OCI-LY1 (cell line): ENCODE measurements at regions not wholly inside any gene's neighbourhood (a gene's known extent, or its start where the extent isn't known, plus 50 kb on each side); places are given as distances from the start of the nearest gene placed in this dataset.

Experiments
- H2AFZ ChIP-seq: fragments of 200-600 bp; sonication (generic), shearing (Covaris generic); 2 replicates; pipeline ENCODE4 v1.6.0; 2014; ENCODE audit warnings: antibody characterized with exemption, mild to moderate bottlenecking, low read length
- H3F3A ChIP-seq: fragments of 200-600 bp; sonication (generic), shearing (Covaris generic); 2 replicates; pipeline ENCODE4 v1.6.0; 2014; ENCODE audit warnings: mild to moderate bottlenecking, antibody characterized with exemption, low read length, moderate library complexity; ENCODE audit not compliant: insufficient read depth
- H3K27ac ChIP-seq: fragments of 200-600 bp; sonication (generic); 2 replicates; pipeline ENCODE4 v1.5.1; 2014; ENCODE audit warnings: low read length, mixed run types, mild to moderate bottlenecking, low read depth; ENCODE audit not compliant: poor library complexity, severe bottlenecking
- H3K27me3 ChIP-seq: fragments of 200-600 bp; sonication (generic); 2 replicates; pipeline ENCODE4 v1.6.0; 2014; ENCODE audit warnings: antibody characterized with exemption, mild to moderate bottlenecking, low read length, moderate library complexity; ENCODE audit not compliant: insufficient read depth
- H3K36me3 ChIP-seq: fragments of 200-600 bp; sonication (generic); 2 replicates; pipeline ENCODE4 v1.6.1; 2014; ENCODE audit warnings: mild to moderate bottlenecking, antibody characterized with exemption, low read length, moderate library complexity, mixed read lengths; ENCODE audit not compliant: insufficient read depth
- H3K4me1 ChIP-seq: fragments of 200-600 bp; sonication (generic); 2 replicates; pipeline ENCODE4 v1.5.1; 2014; ENCODE audit warnings: mild to moderate bottlenecking, low read length, moderate library complexity; ENCODE audit not compliant: insufficient read depth, severe bottlenecking
- H3K4me2 ChIP-seq: fragments of 200-600 bp; sonication (generic), shearing (Covaris generic); 2 replicates; pipeline ENCODE4 v1.6.1; 2014; ENCODE audit warnings: low read length
- H3K4me3 ChIP-seq: fragments of 200-600 bp; sonication (generic); 2 replicates; pipeline ENCODE4 v1.5.1; 2014; ENCODE audit warnings: low read length, low read depth, mild to moderate bottlenecking, mixed read lengths; ENCODE audit not compliant: poor library complexity, severe bottlenecking
- H3K79me2 ChIP-seq: fragments of 200-600 bp; shearing (Covaris generic); 2 replicates; pipeline ENCODE4 v1.6.1; 2016; ENCODE audit warnings: mixed run types, low read length, mixed read lengths; ENCODE audit not compliant: insufficient read depth
- H3K9ac ChIP-seq: fragments of 200-600 bp; sonication (generic), shearing (Covaris generic); 2 replicates; pipeline ENCODE4 v1.6.1; 2014; ENCODE audit warnings: mild to moderate bottlenecking, low read length, mixed read lengths
- H3K9me2 ChIP-seq: fragments of 200-600 bp; sonication (generic), shearing (Covaris generic); 2 replicates; pipeline ENCODE4 v1.6.1; 2014; ENCODE audit warnings: low read depth, mild to moderate bottlenecking, low read length, mixed read lengths
- H3K9me3 ChIP-seq: fragments of 200-600 bp; shearing (Covaris generic); 2 replicates; pipeline ENCODE4 v1.6.1; 2014; ENCODE audit warnings: low read length, mixed read lengths
- H4K20me1 ChIP-seq: fragments of 200-600 bp; sonication (generic), shearing (Covaris generic); 2 replicates; pipeline ENCODE4 v1.6.0; 2016; ENCODE audit warnings: mild to moderate bottlenecking, low read length; ENCODE audit not compliant: insufficient read depth
- CTCF ChIP-seq: fragments of 200-600 bp; sonication (generic), shearing (Covaris generic); IDR thresholded peaks from 2 replicates; pipeline ENCODE4 v1.5.1; 2017; ENCODE audit warnings: mild to moderate bottlenecking, antibody characterized with exemption, low read length, moderate library complexity, mixed read lengths
- EZH2 ChIP-seq: fragments of 200-600 bp; sonication (generic), shearing (Covaris generic); IDR thresholded peaks from 2 replicates; pipeline ENCODE4 v1.8.0; 2017; ENCODE audit warnings: borderline replicate concordance, mixed run types, mild to moderate bottlenecking, antibody characterized with exemption, low read length, moderate library complexity, mixed read lengths

GRCh38 chr13:61258185-61258584 is 157.5 kb downstream of the PCDH20 start:
- Histone ChIP-seq H3K9me2 (no peaks in the 10 kb centered on the region), H3K79me2 (no peaks in the 10 kb centered on the region), H4K20me1 (no peaks in the 10 kb centered on the region), H3F3A (no peaks in the 10 kb centered on the region), H3K4me1 (no peaks in the 10 kb centered on the region), H3K27ac (no peak overlapping the region), H3K27me3 (no peaks in the 10 kb centered on the region), H3K4me2 (no peak overlapping the region), H3K9me3 (no peaks in the 10 kb centered on the region), H3K9ac (no peak overlapping the region), H3K4me3 (no peak overlapping the region), H2AFZ (no peak overlapping the region), H3K36me3 (no peaks in the 10 kb centered on the region)
- TF ChIP-seq EZH2: no peak
- no peak for TF ChIP-seq CTCF

- Histone ChIP-seq H3K4me3 (no peak overlapping the region), H3K9me2 (no peaks in the 10 kb centered on the region), H3F3A (no peaks in the 10 kb centered on the region), H3K4me1 (no peaks in the 10 kb centered on the region), H3K79me2 (no peaks in the 10 kb centered on the region), H3K36me3 (no peaks in the 10 kb centered on the region), H4K20me1 (no peaks in the 10 kb centered on the region), H2AFZ (no peak overlapping the region), H3K27me3 (no peaks in the 10 kb centered on the region), H3K9ac (no peak overlapping the region), H3K9me3 (no peaks in the 10 kb centered on the region), H3K4me2 (no peak overlapping the region), H3K27ac (no peak overlapping the region)
- no peak for TF ChIP-seq EZH2
- peak; percentile 21 for TF ChIP-seq CTCF
These were observed 160.4 kb downstream of the PCDH20 start for GRCh38 chr13:61255040-61255796.

GRCh38 chr13:61253105-61253877 is 162.4 kb downstream of the PCDH20 start:
- no peaks in the 10 kb centered on the region for H3F3A ChIP-seq
- no peak for TF ChIP-seq EZH2
- TF ChIP-seq CTCF: no peak
- no peak overlapping the region for H3K9ac ChIP-seq
- no peaks in the 10 kb centered on the region for H3K27me3 ChIP-seq
- H3K36me3 ChIP-seq: no peaks in the 10 kb centered on the region
- H3K79me2 ChIP-seq: no peaks in the 10 kb centered on the region
- H3K4me3 ChIP-seq: no peak overlapping the region
- H3K9me3 ChIP-seq: no peaks in the 10 kb centered on the region
- no peaks in the 10 kb centered on the region for H3K4me1 ChIP-seq
- H3K27ac ChIP-seq: no peak overlapping the region
- no peaks in the 10 kb centered on the region for H3K9me2 ChIP-seq
- H4K20me1 ChIP-seq: no peaks in the 10 kb centered on the region
- H3K4me2 ChIP-seq: no peak overlapping the region
- no peak overlapping the region for H2AFZ ChIP-seq
